OCI-LY7 (cell line): ENCODE measurements at regions not wholly inside any gene's neighbourhood (a gene's known extent, or its start where the extent isn't known, plus 50 kb on each side); places are given as distances from the start of the nearest gene placed in this dataset.

ENCODE experiments used
- CTCF ChIP-seq: fragments of 200-600 bp; sonication (generic); conservative IDR thresholded peaks from 2 replicates; pipeline ENCODE4 v1.5.1; 2014; ENCODE audit warnings: mild to moderate bottlenecking, antibody characterized with exemption, low read length, moderate library complexity, mixed read lengths
- EZH2phosphoT487 ChIP-seq: fragments of 200-600 bp; sonication (generic); IDR thresholded peaks from 2 replicates; pipeline ENCODE4 v1.6.1; 2018; ENCODE audit warnings: low read depth, borderline replicate concordance, mild to moderate bottlenecking, mixed run types, antibody characterized with exemption, low read length, moderate library complexity, mixed read lengths

GRCh38 chr6:144954241-144954556, 669.1 kb downstream of the UTRN start:
- no peak for TF ChIP-seq CTCF
- TF ChIP-seq EZH2phosphoT487 = no peak
